ENCODE measurements at regions not wholly inside any gene's neighbourhood (a gene's known extent, or its start where the extent isn't known, plus 50 kb on each side); places are given as distances from the start of the nearest gene placed in this dataset.

DNA sequence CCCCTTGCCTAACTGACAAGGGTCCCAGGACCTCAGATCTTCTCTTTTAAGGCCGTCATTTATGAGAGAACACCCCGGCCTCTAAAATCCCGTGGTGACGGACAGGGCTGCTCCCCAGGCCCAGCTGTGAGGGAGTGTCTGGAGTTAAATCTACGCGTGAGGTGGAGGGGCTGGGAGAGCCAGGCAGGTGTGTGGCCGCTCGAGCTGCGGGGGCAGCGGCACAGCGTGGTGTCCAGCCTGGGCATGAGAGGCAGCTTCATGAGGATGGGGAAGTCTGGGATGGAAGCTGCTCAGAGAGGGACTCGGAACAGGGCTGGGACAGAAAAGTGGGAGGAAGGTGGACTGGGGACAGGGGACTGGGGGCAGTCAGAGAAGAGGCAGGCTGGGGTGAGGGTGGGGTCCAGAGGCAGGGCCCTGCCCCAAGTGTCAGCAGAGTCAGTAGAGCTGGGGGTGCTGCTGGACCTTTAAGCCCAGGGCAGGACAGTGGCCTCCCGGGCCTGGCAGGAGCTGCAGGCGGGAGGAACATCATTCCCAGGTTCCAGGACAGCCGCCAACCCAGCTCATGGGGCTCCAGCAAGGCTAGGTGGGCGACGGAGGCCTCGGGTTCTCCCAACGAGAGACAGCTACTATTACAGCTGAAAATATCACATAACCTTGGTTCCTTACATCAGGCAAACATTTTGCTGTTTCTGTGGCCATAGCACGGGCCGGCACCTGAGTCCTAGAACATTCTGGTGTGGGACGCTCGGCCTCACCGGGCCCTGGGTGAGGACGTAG lies 55.2 kb downstream of the JAKMIP3 start:
- TF ChIP-seq, protein P1, sequence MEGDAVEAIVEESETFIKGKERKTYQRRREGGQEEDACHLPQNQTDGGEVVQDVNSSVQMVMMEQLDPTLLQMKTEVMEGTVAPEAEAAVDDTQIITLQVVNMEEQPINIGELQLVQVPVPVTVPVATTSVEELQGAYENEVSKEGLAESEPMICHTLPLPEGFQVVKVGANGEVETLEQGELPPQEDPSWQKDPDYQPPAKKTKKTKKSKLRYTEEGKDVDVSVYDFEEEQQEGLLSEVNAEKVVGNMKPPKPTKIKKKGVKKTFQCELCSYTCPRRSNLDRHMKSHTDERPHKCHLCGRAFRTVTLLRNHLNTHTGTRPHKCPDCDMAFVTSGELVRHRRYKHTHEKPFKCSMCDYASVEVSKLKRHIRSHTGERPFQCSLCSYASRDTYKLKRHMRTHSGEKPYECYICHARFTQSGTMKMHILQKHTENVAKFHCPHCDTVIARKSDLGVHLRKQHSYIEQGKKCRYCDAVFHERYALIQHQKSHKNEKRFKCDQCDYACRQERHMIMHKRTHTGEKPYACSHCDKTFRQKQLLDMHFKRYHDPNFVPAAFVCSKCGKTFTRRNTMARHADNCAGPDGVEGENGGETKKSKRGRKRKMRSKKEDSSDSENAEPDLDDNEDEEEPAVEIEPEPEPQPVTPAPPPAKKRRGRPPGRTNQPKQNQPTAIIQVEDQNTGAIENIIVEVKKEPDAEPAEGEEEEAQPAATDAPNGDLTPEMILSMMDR (conservative IDR thresholded peaks at IDR 0.05; ENCODE audit: low read depth, low read length): no peak
- TF ChIP-seq EZH2 (IDR thresholded peaks at IDR 0.05; ENCODE audit: low read length, unreplicated experiment) (no peak), EZH2phosphoT487 (IDR thresholded peaks at IDR 0.05; ENCODE audit: borderline replicate concordance, low read length) (no peak)
